PC-3 (cell line): ENCODE measurements at regions not wholly inside any gene's neighbourhood (a gene's known extent, or its start where the extent isn't known, plus 50 kb on each side); places are given as distances from the start of the nearest gene placed in this dataset.

ENCODE experiments used
- EZH2 ChIP-seq: fragments of 300-600 bp; sonication (generic); IDR thresholded peaks from one replicate; pipeline ENCODE4 v1.6.1; 2017; ENCODE audit warnings: antibody characterized with exemption, mild to moderate bottlenecking, low read length; ENCODE audit not compliant: unreplicated experiment
- TF ChIP-seq, protein P1 (sequence below): fragments of 300-600 bp; sonication (generic); conservative IDR thresholded peaks from 2 replicates; pipeline ENCODE4 v1.5.1; 2017; ENCODE audit warnings: antibody characterized with exemption, low read depth, mild to moderate bottlenecking, low read length

DNA sequence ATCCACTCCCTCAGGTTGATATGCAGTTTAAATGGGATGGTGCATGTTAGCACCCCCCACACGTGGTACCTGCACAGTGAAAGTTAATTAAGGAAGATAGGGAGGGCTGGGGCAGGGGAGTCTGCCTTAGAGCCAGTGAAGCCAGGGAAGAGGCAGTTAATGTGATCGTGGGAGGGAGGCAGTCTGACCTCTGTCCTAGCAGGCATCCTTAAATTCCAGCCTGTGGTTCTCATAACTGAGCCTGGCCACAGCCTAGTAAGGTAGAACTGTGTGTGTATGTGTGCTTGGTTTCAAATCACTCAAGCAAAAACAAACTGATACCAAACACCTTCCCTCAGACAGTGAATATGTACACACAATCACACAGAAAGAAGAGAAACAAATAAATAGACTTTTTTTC, 319.1 kb upstream of the TLE3 start:
- TF ChIP-seq, protein P1, sequence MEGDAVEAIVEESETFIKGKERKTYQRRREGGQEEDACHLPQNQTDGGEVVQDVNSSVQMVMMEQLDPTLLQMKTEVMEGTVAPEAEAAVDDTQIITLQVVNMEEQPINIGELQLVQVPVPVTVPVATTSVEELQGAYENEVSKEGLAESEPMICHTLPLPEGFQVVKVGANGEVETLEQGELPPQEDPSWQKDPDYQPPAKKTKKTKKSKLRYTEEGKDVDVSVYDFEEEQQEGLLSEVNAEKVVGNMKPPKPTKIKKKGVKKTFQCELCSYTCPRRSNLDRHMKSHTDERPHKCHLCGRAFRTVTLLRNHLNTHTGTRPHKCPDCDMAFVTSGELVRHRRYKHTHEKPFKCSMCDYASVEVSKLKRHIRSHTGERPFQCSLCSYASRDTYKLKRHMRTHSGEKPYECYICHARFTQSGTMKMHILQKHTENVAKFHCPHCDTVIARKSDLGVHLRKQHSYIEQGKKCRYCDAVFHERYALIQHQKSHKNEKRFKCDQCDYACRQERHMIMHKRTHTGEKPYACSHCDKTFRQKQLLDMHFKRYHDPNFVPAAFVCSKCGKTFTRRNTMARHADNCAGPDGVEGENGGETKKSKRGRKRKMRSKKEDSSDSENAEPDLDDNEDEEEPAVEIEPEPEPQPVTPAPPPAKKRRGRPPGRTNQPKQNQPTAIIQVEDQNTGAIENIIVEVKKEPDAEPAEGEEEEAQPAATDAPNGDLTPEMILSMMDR = no peak
- TF ChIP-seq EZH2 = no peak
